ENCODE measurements at regions not wholly inside any gene's neighbourhood (a gene's known extent, or its start where the extent isn't known, plus 50 kb on each side); places are given as distances from the start of the nearest gene placed in this dataset.

GRCh38 chr14:82190742-82191141 lies 657.1 kb upstream of the SEL1L start:
- no peak for DNase-seq

- DNase-seq = no peak
Observed at GRCh38 chr14:82192387-82192786, 658.7 kb upstream of the SEL1L start.

- no peak for DNase-seq
Observed at GRCh38 chr14:82223276-82223675, 689.6 kb upstream of the SEL1L start.

- no peak for DNase-seq
Observed at GRCh38 chr14:82224610-82225009, 691.0 kb upstream of the SEL1L start.

GRCh38 chr14:82230748-82231147 lies 697.1 kb upstream of the SEL1L start:
- DNase-seq = no peak

GRCh38 chr14:82238649-82239048 lies 705.0 kb upstream of the SEL1L start:
- DNase-seq = no peak

- no peak for DNase-seq
Observed at GRCh38 chr14:82239223-82239622, 705.6 kb upstream of the SEL1L start.

GRCh38 chr14:82244791-82245190 lies 711.1 kb upstream of the SEL1L start:
- no peak for DNase-seq

GRCh38 chr14:82251494-82251893 lies 717.8 kb upstream of the SEL1L start:
- DNase-seq = no peak

GRCh38 chr14:82270286-82270685 lies 736.6 kb upstream of the SEL1L start:
- DNase-seq = no peak

GRCh38 chr14:82298811-82299210 lies 765.2 kb upstream of the SEL1L start:
- DNase-seq = no peak

- DNase-seq = no peak
Observed at GRCh38 chr14:82309199-82309598, 775.5 kb upstream of the SEL1L start.

- peak; percentile 64 for DNase-seq
Observed at GRCh38 chr14:82313889-82314288, 780.2 kb upstream of the SEL1L start.

GRCh38 chr14:82328442-82328841 lies 794.8 kb upstream of the SEL1L start:
- no peak for DNase-seq

GRCh38 chr14:82341261-82341810 lies 807.7 kb upstream of the SEL1L start:
- DNase-seq = no peak

- no peak for DNase-seq
Observed at GRCh38 chr14:82342596-82342995, 808.9 kb upstream of the SEL1L start.

GRCh38 chr14:82345184-82345583 lies 811.5 kb upstream of the SEL1L start:
- no peak for DNase-seq

GRCh38 chr14:82354126-82354525 lies 820.5 kb upstream of the SEL1L start:
- no peak for DNase-seq

GRCh38 chr14:82359201-82359600 lies 825.5 kb upstream of the SEL1L start:
- no peak for DNase-seq

GRCh38 chr14:82362452-82362851 lies 828.8 kb upstream of the SEL1L start:
- no peak for DNase-seq

GRCh38 chr14:82365471-82365870 lies 831.8 kb upstream of the SEL1L start:
- no peak for DNase-seq

GRCh38 chr14:82366803-82367202 lies 833.1 kb upstream of the SEL1L start:
- DNase-seq = no peak

- no peak for DNase-seq
Observed at GRCh38 chr14:82379291-82379690, 845.6 kb upstream of the SEL1L start.

- no peak for DNase-seq
Observed at GRCh38 chr14:82385048-82385447, 851.4 kb upstream of the SEL1L start.

- no peak for DNase-seq
Observed at GRCh38 chr14:82387699-82388098, 854.0 kb upstream of the SEL1L start.

- no peak for DNase-seq
Observed at GRCh38 chr14:82388488-82388887, 854.8 kb upstream of the SEL1L start.

Data from NCI-H774 (cell line).